ELF-1 (cell line): ENCODE measurements at regions not wholly inside any gene's neighbourhood (a gene's known extent, or its start where the extent isn't known, plus 50 kb on each side); places are given as distances from the start of the nearest gene placed in this dataset.

ENCODE experiments used
- DNase-seq: peaks from one replicate; pipeline ENCODE4 v3.0.0-alpha.2; 2016; ENCODE audit warnings: low read depth, low spot score

DNA sequence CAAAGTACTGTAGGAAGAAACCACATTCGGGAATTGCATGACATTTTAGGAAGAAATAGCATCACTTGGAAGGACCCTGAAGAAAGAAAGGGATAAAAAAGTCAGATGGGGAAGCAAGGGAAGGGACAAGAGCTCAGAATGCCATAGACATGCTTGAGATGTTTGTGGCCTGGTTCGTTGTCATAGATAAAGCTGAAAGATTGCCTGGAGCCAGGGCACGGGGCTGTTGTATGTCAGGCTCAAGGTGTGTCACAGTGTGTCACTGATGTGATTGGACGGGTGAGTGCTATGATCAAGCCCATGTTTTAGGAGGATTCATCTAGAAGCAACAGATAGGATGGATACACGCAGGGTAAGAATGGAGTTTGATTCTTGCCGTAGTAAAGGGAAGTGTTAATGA is 216.2 kb upstream of the SOX4 start:
- peak; percentile 60 for DNase-seq

GRCh38 chr6:21381331-21381963 is 212.1 kb upstream of the SOX4 start:
- no peak for DNase-seq

- no peak for DNase-seq
Observed at GRCh38 chr6:21382821-21383449, 210.6 kb upstream of the SOX4 start.

- DNase-seq: no peak
Observed at GRCh38 chr6:21383450-21384085, 210.0 kb upstream of the SOX4 start.

GRCh38 chr6:21384216-21384615 is 209.3 kb upstream of the SOX4 start:
- DNase-seq: no peak

GRCh38 chr6:21386744-21387143 is 206.8 kb upstream of the SOX4 start:
- DNase-seq: peak; percentile 69

DNA sequence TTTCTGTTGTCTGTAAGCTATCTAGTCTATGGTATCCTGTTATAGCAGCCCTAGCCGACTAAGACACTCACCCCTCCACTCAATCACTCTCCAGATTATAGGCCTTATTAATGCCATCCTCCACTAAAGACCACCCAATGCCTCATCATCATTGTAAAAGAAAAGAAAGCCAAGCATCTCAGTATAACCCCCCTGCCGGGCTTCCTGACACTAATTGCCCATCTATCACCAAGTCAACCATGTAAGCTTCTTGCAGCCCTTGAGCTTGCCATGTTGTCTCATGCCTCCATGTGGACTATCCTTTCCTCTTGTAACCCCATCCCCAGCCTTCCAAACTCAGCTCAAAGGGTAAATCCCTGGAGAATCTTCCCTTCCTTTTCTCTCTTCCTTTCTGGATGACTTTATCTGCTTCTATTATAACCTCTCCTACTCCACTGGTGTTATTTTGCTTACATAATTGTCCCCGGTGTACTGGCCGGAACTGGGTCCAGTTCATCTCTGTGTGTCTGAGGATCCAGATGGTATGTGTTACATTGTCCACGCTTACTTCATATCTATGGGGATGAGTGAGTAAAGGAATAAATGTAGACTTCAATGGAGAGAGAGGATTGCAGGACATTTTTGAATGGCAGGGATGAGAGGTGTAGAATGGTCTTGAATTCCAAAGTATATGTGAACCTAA is 202.9 kb upstream of the SOX4 start:
- DNase-seq: peak; percentile 61

DNA sequence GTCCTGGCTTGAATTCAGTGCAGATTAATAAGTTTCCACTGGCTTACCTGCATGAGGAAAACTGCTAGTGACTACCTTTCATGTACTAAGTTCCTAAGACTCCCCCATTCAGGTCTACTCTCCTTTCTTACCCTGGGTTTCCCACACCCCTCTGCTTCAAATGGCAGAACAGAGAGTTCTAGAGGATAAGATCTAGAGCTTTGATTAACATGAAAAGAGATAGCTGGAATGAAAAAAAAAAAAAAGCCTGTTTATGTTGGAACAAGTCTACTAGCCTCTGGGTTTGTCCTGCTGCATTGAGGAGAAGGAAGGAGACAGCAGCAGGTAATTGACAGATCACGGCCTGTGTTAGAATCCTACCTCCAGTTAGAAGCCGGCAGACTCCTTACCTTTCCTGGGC is 201.4 kb upstream of the SOX4 start:
- DNase-seq: peak; percentile 46

DNA sequence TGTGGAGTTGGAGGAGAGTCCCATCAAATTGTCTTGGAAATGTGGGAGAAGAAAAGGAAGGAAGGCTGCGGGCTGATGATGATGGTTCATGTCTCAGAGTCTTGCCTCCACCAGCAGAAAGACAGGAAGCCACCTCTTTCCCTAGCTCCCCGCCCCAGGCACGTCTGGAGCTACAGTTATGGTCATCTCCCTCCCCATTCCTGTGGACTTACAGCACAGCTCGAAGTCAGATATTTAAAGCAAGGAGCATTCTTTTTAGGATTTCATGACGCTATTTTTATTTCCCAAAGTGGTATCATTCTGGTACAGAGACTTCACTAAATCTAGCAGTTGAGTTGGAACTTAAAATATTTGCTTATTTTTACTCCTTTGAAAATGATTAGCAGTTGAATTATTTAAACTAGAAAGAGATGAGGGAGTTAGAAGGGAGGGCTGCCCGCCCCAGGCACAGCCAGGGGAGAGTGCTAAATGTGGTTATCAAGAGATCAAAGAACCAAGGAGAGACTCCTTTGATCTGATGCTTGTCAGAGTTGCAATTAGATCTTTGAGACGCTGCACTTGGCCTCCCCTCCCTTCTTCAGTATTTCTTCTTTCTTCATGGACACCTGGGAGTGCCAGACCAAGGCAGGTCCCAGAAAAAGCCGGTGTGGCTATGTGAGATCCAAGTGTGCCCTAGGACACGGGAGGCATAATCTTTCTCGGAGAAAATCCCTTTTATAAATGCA is 199.9 kb upstream of the SOX4 start:
- DNase-seq: peak; percentile 83

- no peak for DNase-seq
Observed at GRCh38 chr6:21395121-21395520, 198.4 kb upstream of the SOX4 start.

DNA sequence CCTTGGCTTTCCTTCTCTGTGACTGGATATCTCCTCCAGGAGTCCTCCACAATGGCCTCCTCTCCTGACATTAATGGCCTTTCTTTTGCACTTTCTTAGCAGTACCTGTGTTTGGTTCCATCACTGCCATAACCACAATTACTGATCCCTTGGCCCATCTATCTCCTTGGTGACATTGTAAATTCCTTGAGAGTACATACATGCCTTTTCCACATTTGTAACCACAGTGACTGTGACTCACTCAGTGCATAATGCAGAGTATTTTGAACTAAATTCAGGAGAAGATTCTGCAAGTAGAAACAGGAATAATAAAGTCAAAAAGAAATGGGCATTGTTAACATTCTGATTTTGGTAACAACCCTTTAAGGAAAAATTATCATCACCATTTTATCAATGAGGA is 197.2 kb upstream of the SOX4 start:
- DNase-seq: no peak

DNA sequence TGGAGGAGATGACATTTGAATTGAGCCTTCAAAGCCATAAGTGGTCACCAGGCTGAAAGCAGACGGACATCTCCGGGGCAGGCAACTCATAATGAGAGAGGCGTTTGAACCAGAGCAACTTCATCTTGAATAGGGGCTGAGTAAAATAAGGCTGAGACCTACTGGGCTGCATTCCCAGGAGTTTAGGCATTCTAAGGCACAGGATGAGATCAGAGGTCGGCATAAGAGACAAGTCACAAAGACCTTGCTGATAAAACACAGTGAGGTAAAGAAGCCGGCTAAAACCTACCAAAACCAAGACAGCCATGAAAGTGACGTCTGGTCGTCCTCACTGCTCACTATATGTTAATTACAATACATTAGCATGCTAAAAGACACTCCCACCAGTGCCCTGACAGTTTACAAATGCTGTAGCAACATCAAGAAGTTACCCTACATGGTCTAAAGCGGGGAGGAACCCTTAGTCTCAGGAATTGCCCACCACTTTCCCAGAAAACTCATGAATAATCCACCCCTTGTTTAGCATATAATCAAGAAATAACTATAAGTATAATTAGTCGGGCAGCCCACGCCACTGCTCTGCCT is 194.7 kb upstream of the SOX4 start:
- peak; percentile 64 for DNase-seq

GRCh38 chr6:21402368-21402767 is 191.2 kb upstream of the SOX4 start:
- no peak for DNase-seq

DNA sequence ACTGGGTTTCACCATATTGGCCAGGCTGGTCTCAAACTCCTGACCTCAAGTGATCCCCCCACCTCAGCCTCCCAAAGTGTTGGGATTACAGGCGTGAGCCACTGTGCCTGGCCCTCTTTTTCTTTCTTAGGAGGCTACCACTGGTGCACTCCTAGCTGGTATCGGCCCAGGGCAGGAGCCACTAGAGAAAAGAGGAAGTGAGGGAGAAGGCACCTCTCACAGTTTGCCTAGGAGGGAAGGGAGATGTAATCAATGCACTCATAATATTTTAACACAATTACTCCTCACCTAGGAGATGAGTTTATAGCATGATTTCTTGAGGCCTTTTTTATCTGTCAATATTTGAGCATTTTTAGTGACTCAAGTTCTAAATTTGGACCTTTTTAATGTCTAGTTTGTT is 189.0 kb upstream of the SOX4 start:
- no peak for DNase-seq

DNA sequence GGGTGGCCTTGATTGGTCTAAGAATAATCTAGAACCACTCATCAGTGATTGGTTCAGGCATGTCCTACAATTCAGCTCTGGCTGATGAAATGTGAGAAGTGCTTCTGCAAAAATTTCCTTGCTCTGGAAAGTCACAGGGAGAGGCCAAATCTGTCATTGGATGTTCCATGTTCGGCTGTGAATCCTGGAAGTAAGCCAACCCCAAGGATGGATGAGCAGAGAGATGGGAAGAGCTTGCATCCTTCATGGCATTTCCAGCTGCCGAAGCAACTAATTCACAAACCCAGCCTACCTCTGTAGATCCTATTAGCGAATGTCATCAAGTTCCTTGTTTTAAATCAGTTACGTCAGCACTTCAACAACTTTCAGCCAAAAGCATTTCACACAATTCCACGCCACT is 187.2 kb upstream of the SOX4 start:
- no peak for DNase-seq

DNA sequence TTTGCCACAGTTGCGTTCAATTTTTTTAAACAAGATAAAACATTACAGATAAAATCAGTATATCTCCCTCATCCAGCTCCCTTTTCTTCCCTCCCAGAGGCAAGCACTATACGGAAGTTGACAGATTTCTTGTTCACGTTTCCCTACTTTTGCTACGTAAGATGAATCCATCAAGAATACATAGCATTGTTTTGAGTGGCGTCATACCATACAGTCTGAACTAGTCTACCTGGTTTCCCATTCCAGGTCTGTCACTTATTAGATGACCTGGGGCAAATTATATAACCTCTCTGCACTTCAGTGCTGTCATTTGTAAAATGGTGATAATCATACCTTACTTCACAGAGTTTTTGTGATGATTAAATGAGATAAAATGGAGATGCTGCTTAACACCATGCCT is 184.3 kb upstream of the SOX4 start:
- DNase-seq: no peak

- no peak for DNase-seq
Observed at GRCh38 chr6:21413428-21413827, 180.1 kb upstream of the SOX4 start.

DNA sequence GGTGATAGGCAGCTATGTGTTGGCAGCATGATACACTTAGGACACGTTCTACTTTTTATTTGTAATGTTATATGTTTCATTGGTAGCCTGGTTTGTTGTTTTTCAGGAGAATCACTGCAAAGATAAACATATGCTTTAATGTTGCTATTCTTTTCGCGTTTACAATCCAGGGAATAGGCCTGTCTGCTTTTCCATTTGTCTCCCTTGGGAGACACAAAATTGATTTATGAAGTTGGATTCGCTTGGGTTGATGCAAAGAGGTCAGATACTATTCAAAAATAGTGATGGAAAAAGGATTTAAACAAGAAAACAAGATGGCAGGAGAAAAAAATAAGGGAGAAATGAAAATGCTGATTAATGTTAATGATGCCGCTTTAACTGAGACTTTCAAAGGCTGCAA is 179.5 kb upstream of the SOX4 start:
- no peak for DNase-seq

DNA sequence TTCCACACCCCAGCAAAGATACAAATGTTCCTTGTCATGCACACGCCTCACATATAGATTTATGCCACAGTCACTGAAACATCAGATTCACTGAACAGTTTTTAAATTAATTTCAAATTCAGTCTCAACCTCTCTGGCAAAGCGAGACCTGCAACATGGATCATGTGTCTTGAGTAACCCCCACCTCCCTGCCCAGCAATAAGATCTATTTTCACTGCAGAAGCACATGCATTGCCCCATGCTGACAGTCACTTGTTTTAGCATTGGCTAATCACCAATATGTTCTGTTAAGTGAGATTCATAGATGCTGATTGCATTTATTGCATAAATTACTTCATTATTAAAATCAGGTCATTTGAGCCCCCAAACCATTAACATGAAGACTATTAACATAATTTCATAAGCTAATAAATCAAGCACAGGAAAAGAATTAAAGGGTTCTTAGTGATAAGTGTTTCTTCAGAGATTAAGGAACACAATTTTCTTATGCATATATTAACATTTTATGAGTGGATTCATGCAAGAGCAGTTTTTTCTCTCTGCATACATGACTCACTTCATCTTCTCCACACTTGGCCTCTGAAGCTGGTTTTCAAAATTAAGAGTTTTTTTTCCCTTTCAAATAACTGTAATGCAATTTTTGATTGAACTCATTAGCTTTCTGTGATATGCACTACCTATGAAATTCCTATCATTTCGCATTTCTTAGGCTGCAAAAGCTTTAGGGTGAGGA is 173.2 kb upstream of the SOX4 start:
- DNase-seq: no peak

GRCh38 chr6:21420926-21421325 is 172.6 kb upstream of the SOX4 start:
- no peak for DNase-seq
